ENCODE measurements at regions not wholly inside any gene's neighbourhood (a gene's known extent, or its start where the extent isn't known, plus 50 kb on each side); places are given as distances from the start of the nearest gene placed in this dataset.

DNA sequence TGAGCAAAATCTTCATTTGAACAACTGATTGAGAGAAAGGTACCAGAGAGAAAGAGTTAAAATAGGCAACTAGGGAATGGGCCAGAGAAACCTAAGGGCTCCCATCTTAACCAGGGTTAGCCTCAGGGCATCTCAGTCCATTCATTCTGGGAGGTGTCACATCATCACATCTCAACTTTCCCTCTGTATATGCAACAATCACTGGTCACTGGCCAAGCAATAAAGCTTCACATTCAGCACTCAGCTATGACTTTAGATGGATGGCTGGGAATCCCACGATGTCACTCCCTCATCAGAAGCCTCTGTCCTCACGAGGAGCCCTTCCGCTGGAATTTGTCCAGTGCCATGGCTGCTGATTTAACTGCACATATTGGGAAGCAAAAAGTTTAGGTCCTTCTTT, 172.1 kb upstream of the MGMT start:
- no peak for DNase-seq (ENCODE audit: low spot score)
- Histone ChIP-seq H3K18ac (ENCODE audit: low read length) (no peak overlapping the region), H3K14ac (ENCODE audit: low read length) (no peak overlapping the region), H3K9ac (ENCODE audit: low read depth, low read length, poor library complexity) (no peak overlapping the region), H3K79me1 (ENCODE audit: low read depth, low read length) (no peaks in the 10 kb centered on the region), H3K23ac (ENCODE audit: low read depth, low read length, poor library complexity) (no peak overlapping the region), H2BK15ac (ENCODE audit: low read length) (no peak overlapping the region), H2BK120ac (ENCODE audit: low read depth, low read length) (no peak overlapping the region), H3K27ac (replicated peaks; ENCODE audit: low read length) (no peak overlapping the region), H2AK5ac (ENCODE audit: low read depth, low read length) (no peak overlapping the region), H4K8ac (ENCODE audit: low read depth, low read length) (no peak overlapping the region), H3K4me1 (ENCODE audit: control insufficient read depth in 2 of 2, insufficient read depth in 1 of 2, low read depth in 1 of 2, low read length in 2 of 2) (peaks cover 0 to 2% of the 10 kb centered on the region in 2 donors), H3K4me2 (ENCODE audit: insufficient read depth, low read length, poor library complexity, severe bottlenecking) (no peak overlapping the region), H3K4me3 (ENCODE audit: low read length in 2 of 2) (no peak overlapping the region), H2AFZ (ENCODE audit: low read length) (no peak overlapping the region), H4K91ac (ENCODE audit: low read depth, low read length, poor library complexity) (no peak overlapping the region), H2BK5ac (ENCODE audit: low read length) (no peak overlapping the region), H3K4ac (ENCODE audit: low read length) (no peak overlapping the region), H2BK12ac (ENCODE audit: low read length) (no peak overlapping the region), H3K27me3 (ENCODE audit: control insufficient read depth in 3 of 3, insufficient read depth in 3 of 3, low read depth in 1 of 3, low read length in 3 of 3) (no peaks in the 10 kb centered on the region), H3K36me3 (replicated peaks in 1 of 2; ENCODE audit: control insufficient read depth in 2 of 2, insufficient read depth in 2 of 2, low read length in 2 of 2) (no peaks in the 10 kb centered on the region), H3K9me3 (replicated peaks in 1 of 2; ENCODE audit: control insufficient read depth in 2 of 2, insufficient read depth in 1 of 2, low read depth in 1 of 2, low read length in 2 of 2) (no peaks in the 10 kb centered on the region)
- WGBS, 2 donors (ENCODE audit: extremely low coverage in 2 of 2, insufficient read length in 2 of 2, insufficient replicate concordance in 1 of 2) = no CpG with 5 or more reads among the region's 3 CpGs

DNA sequence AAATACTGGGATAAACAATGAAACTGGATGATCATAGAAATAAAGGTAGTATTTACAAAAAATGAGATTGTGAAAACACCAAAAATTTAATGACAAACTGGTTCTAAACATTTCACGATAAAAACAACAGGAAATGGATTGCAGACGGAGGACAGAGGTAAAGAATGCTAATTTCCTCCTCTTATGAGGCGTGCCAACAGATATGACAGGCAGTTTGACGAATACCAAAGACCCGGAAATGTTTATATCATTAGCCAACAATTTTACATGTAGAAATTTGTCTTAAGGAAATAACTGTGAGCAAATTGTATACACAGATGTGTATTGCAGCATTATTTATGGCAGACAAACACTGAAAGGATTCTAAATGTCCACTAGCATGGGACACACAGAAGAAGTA, 162.0 kb upstream of the MGMT start:
- Histone ChIP-seq H3K36me3 (replicated peaks in 1 of 2; ENCODE audit: control insufficient read depth in 2 of 2, insufficient read depth in 2 of 2, low read length in 2 of 2) (no peaks in the 10 kb centered on the region), H3K4ac (ENCODE audit: low read length) (no peak overlapping the region), H3K27ac (replicated peaks; ENCODE audit: low read length) (no peak overlapping the region), H4K91ac (ENCODE audit: low read depth, low read length, poor library complexity) (no peak overlapping the region), H2BK15ac (ENCODE audit: low read length) (no peak overlapping the region), H3K14ac (ENCODE audit: low read length) (no peak overlapping the region), H2BK120ac (ENCODE audit: low read depth, low read length) (no peak overlapping the region), H3K9me3 (replicated peaks in 1 of 2; ENCODE audit: control insufficient read depth in 2 of 2, insufficient read depth in 1 of 2, low read depth in 1 of 2, low read length in 2 of 2) (no peaks in the 10 kb centered on the region), H2AK5ac (ENCODE audit: low read depth, low read length) (no peak overlapping the region), H4K8ac (ENCODE audit: low read depth, low read length) (no peak overlapping the region), H3K4me2 (ENCODE audit: insufficient read depth, low read length, poor library complexity, severe bottlenecking) (no peak overlapping the region), H2BK12ac (ENCODE audit: low read length) (no peak overlapping the region), H3K4me3 (ENCODE audit: low read length in 2 of 2) (no peak overlapping the region), H3K9ac (ENCODE audit: low read depth, low read length, poor library complexity) (no peak overlapping the region), H3K79me1 (ENCODE audit: low read depth, low read length) (no peaks in the 10 kb centered on the region), H3K4me1 (ENCODE audit: control insufficient read depth in 2 of 2, insufficient read depth in 1 of 2, low read depth in 1 of 2, low read length in 2 of 2) (peaks cover 0 to 4% of the 10 kb centered on the region in 2 donors), H3K27me3 (ENCODE audit: control insufficient read depth in 3 of 3, insufficient read depth in 3 of 3, low read depth in 1 of 3, low read length in 3 of 3) (no peaks in the 10 kb centered on the region), H2BK5ac (ENCODE audit: low read length) (no peak overlapping the region), H2AFZ (ENCODE audit: low read length) (no peak overlapping the region), H3K23ac (ENCODE audit: low read depth, low read length, poor library complexity) (no peak overlapping the region), H3K18ac (ENCODE audit: low read length) (no peak overlapping the region)
- WGBS, 2 donors (ENCODE audit: extremely low coverage in 2 of 2, insufficient read length in 2 of 2, insufficient replicate concordance in 1 of 2) = no CpG with 5 or more reads among the region's 5 CpGs
- no peak for DNase-seq (ENCODE audit: low spot score)

DNA sequence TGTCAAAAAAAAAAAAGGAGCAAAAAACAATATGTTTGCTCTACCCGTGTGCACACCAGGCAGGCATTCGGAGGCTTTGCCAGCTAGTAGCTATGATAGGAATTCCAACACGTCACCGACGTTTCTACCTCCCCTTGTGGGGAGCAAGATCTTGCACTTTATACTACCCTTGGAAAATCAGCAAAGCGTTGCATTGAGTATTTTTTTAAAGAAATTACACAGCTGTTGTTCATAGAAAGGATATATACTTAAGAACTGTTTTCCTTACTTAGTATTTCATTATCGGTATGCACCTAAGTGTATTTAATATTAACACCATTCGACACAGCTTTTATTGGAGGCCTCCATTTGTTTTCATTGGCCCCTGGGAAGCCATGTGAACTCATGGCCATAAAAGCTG, 159.9 kb upstream of the MGMT start:
- H3K4me3 ChIP-seq (ENCODE audit: low read length in 2 of 2) = no peak overlapping the region

GRCh38 chr10:129308953-129309564, 158.0 kb upstream of the MGMT start:
- Histone ChIP-seq H3K4ac (ENCODE audit: low read length) (no peak overlapping the region), H3K9me3 (replicated peaks in 1 of 2; ENCODE audit: control insufficient read depth in 2 of 2, insufficient read depth in 1 of 2, low read depth in 1 of 2, low read length in 2 of 2) (peaks cover 0 to 1% of the 10 kb centered on the region in 2 donors), H3K18ac (ENCODE audit: low read length) (no peak overlapping the region), H2AFZ (ENCODE audit: low read length) (no peak overlapping the region), H3K4me3 (ENCODE audit: low read length in 2 of 2) (no peak overlapping the region), H2BK5ac (ENCODE audit: low read length) (no peak overlapping the region), H3K9ac (ENCODE audit: low read depth, low read length, poor library complexity) (no peak overlapping the region), H2BK12ac (ENCODE audit: low read length) (no peak overlapping the region), H2BK15ac (ENCODE audit: low read length) (no peak overlapping the region), H2BK120ac (ENCODE audit: low read depth, low read length) (no peak overlapping the region), H3K27me3 (ENCODE audit: control insufficient read depth in 3 of 3, insufficient read depth in 3 of 3, low read depth in 1 of 3, low read length in 3 of 3) (no peaks in the 10 kb centered on the region), H3K23ac (ENCODE audit: low read depth, low read length, poor library complexity) (no peak overlapping the region), H3K79me1 (ENCODE audit: low read depth, low read length) (no peaks in the 10 kb centered on the region), H3K36me3 (replicated peaks in 1 of 2; ENCODE audit: control insufficient read depth in 2 of 2, insufficient read depth in 2 of 2, low read length in 2 of 2) (no peaks in the 10 kb centered on the region), H3K4me1 (ENCODE audit: control insufficient read depth in 2 of 2, insufficient read depth in 1 of 2, low read depth in 1 of 2, low read length in 2 of 2) (peaks cover 0 to 4% of the 10 kb centered on the region in 2 donors), H3K27ac (replicated peaks; ENCODE audit: low read length) (no peak overlapping the region), H3K4me2 (ENCODE audit: insufficient read depth, low read length, poor library complexity, severe bottlenecking) (no peak overlapping the region), H4K91ac (ENCODE audit: low read depth, low read length, poor library complexity) (no peak overlapping the region), H3K14ac (ENCODE audit: low read length) (no peak overlapping the region), H4K8ac (ENCODE audit: low read depth, low read length) (no peak overlapping the region), H2AK5ac (ENCODE audit: low read depth, low read length) (no peak overlapping the region)
- WGBS, 2 donors (ENCODE audit: extremely low coverage in 2 of 2, insufficient read length in 2 of 2, insufficient replicate concordance in 1 of 2) = no CpG with 5 or more reads among the region's 10 CpGs
- DNase-seq (ENCODE audit: low spot score) = no peak

More for the DNA sequence above, 159.9 kb upstream of the MGMT start:
- no peak overlapping the region for H4K8ac ChIP-seq (ENCODE audit: low read depth, low read length)
- no peak overlapping the region for H2BK12ac ChIP-seq (ENCODE audit: low read length)
- H3K4me1 ChIP-seq (ENCODE audit: control insufficient read depth in 2 of 2, insufficient read depth in 1 of 2, low read depth in 1 of 2, low read length in 2 of 2) = peaks cover 0 to 4% of the 10 kb centered on the region in 2 donors
- H3K79me1 ChIP-seq (ENCODE audit: low read depth, low read length) = no peaks in the 10 kb centered on the region
- DNase-seq (ENCODE audit: low spot score) = no peak
- no peak overlapping the region for H2BK5ac ChIP-seq (ENCODE audit: low read length)
- no peak overlapping the region for H3K27ac ChIP-seq (replicated peaks; ENCODE audit: low read length)
- no peak overlapping the region for H4K91ac ChIP-seq (ENCODE audit: low read depth, low read length, poor library complexity)
- H2AFZ ChIP-seq (ENCODE audit: low read length) = no peak overlapping the region
- H3K18ac ChIP-seq (ENCODE audit: low read length) = no peak overlapping the region
- no peak overlapping the region for H3K14ac ChIP-seq (ENCODE audit: low read length)
- H3K9me3 ChIP-seq (replicated peaks in 1 of 2; ENCODE audit: control insufficient read depth in 2 of 2, insufficient read depth in 1 of 2, low read depth in 1 of 2, low read length in 2 of 2) = peaks cover 0 to under 1% of the 10 kb centered on the region in 2 donors
- H3K9ac ChIP-seq (ENCODE audit: low read depth, low read length, poor library complexity) = no peak overlapping the region
- H2BK15ac ChIP-seq (ENCODE audit: low read length) = no peak overlapping the region
- WGBS, 2 donors (ENCODE audit: extremely low coverage in 2 of 2, insufficient read length in 2 of 2, insufficient replicate concordance in 1 of 2) = no CpG with 5 or more reads among the region's 8 CpGs
- no peak overlapping the region for H3K23ac ChIP-seq (ENCODE audit: low read depth, low read length, poor library complexity)
- H3K36me3 ChIP-seq (replicated peaks in 1 of 2; ENCODE audit: control insufficient read depth in 2 of 2, insufficient read depth in 2 of 2, low read length in 2 of 2) = no peaks in the 10 kb centered on the region
- no peak overlapping the region for H3K4me2 ChIP-seq (ENCODE audit: insufficient read depth, low read length, poor library complexity, severe bottlenecking)
- no peak overlapping the region for H3K4ac ChIP-seq (ENCODE audit: low read length)
- no peaks in the 10 kb centered on the region for H3K27me3 ChIP-seq (ENCODE audit: control insufficient read depth in 3 of 3, insufficient read depth in 3 of 3, low read depth in 1 of 3, low read length in 3 of 3)
- H2BK120ac ChIP-seq (ENCODE audit: low read depth, low read length) = no peak overlapping the region
- H2AK5ac ChIP-seq (ENCODE audit: low read depth, low read length) = no peak overlapping the region

Measured in neuronal stem cell (in vitro differentiated cells).